ENCODE measurements at regions not wholly inside any gene's neighbourhood (a gene's known extent, or its start where the extent isn't known, plus 50 kb on each side); places are given as distances from the start of the nearest gene placed in this dataset.

- Histone ChIP-seq H3K4me2 (replicated peaks; ENCODE audit: low read depth, low read length, poor library complexity, severe bottlenecking) (no peak overlapping the region), H3K4me1 (ENCODE audit: control insufficient read depth in 2 of 2, insufficient read depth in 2 of 2, low read length in 2 of 2) (no peaks in the 10 kb centered on the region), H2AFZ (ENCODE audit: insufficient read depth, low read depth, low read length, poor library complexity, severe bottlenecking) (no peak overlapping the region), H3K79me2 (ENCODE audit: control insufficient read depth, insufficient read depth, low read length) (no peaks in the 10 kb centered on the region), H3K9me3 (ENCODE audit: control extremely low read depth in 1 of 3, control insufficient read depth in 2 of 3, insufficient read depth in 1 of 3, low read length in 2 of 3) (peaks cover 0 to 3% (median 0%) of the 10 kb centered on the region in 3 donors), H3K4me3 (ENCODE audit: control extremely low read depth in 1 of 5, extremely low read depth in 1 of 5, insufficient read depth in 1 of 5, low read depth in 2 of 5, low read length in 4 of 5) (no peak overlapping the region), H4K20me1 (ENCODE audit: control insufficient read depth, insufficient read depth, low read length, poor library complexity, severe bottlenecking) (no peaks in the 10 kb centered on the region), H3K9ac (ENCODE audit: low read length) (no peak overlapping the region), H3K27ac (ENCODE audit: low read length in 2 of 2) (no peak overlapping the region), H3K27me3 (replicated peaks in 1 of 4; ENCODE audit: control extremely low read depth in 1 of 4, control insufficient read depth in 3 of 4, insufficient read depth in 4 of 4, low read length in 3 of 4) (no peaks in the 10 kb centered on the region), H3K36me3 (replicated peaks in 1 of 2; ENCODE audit: control extremely low read depth in 1 of 2, control insufficient read depth in 1 of 2, extremely low read depth in 1 of 2, insufficient read depth in 2 of 2, low read length in 1 of 2) (no peaks in the 10 kb centered on the region)
- H3K4me3 Mint-ChIP-seq, result no peak overlapping the region
- DNase-seq, result no peak
- WGBS (ENCODE audit: insufficient coverage), result no CpG with 5 or more reads among the region's 2 CpGs
- ChIA-PET POLR2A (no interaction called here), CTCF (no interaction called here)
- TF ChIP-seq EZH2 (IDR thresholded peaks at IDR 0.05; ENCODE audit: borderline replicate concordance, insufficient read depth, low read depth, low read length, poor library complexity, severe bottlenecking) (no peak), CTCF (IDR thresholded peaks at IDR 0.05) (no peak)
- intact Hi-C loops (cut with micrococcal nuclease), result no loop called here
- no peaks in the 10 kb centered on the region for H3K9me3 Mint-ChIP-seq (ENCODE audit: insufficient read depth)
- H3K27ac Mint-ChIP-seq, result no peak overlapping the region
- H3K4me1 Mint-ChIP-seq, result no peaks in the 10 kb centered on the region
- no peaks in the 10 kb centered on the region for H3K27me3 Mint-ChIP-seq
- no peak for ATAC-seq (ENCODE audit: low read depth)
Measured at GRCh38 chr2:122478771-122479170, 723.3 kb downstream of the TSN start.

DNA sequence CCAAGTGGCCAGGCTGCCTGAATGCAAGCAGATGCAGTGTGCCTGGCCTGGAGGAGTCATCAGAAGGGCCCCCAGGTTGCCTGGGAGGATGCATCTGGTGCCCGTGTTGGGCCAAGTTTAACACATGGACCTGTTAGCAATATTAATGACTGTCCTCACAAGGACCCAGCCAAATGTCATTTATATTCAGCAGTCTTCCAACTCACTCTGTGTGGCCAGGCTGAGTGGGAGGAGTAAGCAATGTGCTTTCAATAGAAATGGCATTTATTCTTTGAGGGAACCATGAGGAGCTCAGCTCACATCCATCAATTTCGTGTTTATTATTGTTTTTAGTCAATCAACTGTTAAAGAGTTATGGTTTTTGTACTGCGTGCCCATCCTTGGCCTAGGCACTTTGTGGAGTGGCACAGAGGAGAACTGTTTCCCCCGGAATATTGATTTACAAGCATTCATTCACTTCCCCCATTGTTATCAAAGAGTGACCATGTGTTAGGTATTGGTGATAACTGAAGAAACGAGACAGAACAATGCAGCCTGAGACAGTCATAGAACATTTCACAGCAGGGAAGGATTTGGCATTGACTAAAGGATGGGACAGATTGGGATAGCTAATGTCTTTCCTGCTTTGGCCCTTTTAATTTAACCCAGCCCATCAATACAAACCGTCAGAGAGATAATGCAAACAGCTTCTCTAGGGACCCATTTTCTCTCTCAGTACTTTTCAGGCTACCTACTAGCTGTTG lies 725.2 kb downstream of the TSN start:
- ChIA-PET POLR2A (no interaction called here), CTCF (no interaction called here)
- Histone ChIP-seq H3K4me1 (ENCODE audit: control insufficient read depth in 2 of 2, insufficient read depth in 2 of 2, low read length in 2 of 2) (no peaks in the 10 kb centered on the region), H3K9ac (ENCODE audit: low read length) (no peak overlapping the region), H3K27me3 (replicated peaks in 1 of 4; ENCODE audit: control extremely low read depth in 1 of 4, control insufficient read depth in 3 of 4, insufficient read depth in 4 of 4, low read length in 3 of 4) (no peaks in the 10 kb centered on the region), H4K20me1 (ENCODE audit: control insufficient read depth, insufficient read depth, low read length, poor library complexity, severe bottlenecking) (no peaks in the 10 kb centered on the region), H2AFZ (ENCODE audit: insufficient read depth, low read depth, low read length, poor library complexity, severe bottlenecking) (no peak overlapping the region), H3K36me3 (replicated peaks in 1 of 2; ENCODE audit: control extremely low read depth in 1 of 2, control insufficient read depth in 1 of 2, extremely low read depth in 1 of 2, insufficient read depth in 2 of 2, low read length in 1 of 2) (no peaks in the 10 kb centered on the region), H3K9me3 (ENCODE audit: control extremely low read depth in 1 of 3, control insufficient read depth in 2 of 3, insufficient read depth in 1 of 3, low read length in 2 of 3) (peaks cover 0 to 3% (median 0%) of the 10 kb centered on the region in 3 donors), H3K4me2 (replicated peaks; ENCODE audit: low read depth, low read length, poor library complexity, severe bottlenecking) (no peak overlapping the region), H3K79me2 (ENCODE audit: control insufficient read depth, insufficient read depth, low read length) (no peaks in the 10 kb centered on the region), H3K27ac (ENCODE audit: low read length in 2 of 2) (no peak overlapping the region), H3K4me3 (ENCODE audit: control extremely low read depth in 1 of 5, extremely low read depth in 1 of 5, insufficient read depth in 1 of 5, low read depth in 2 of 5, low read length in 4 of 5) (no peak overlapping the region)
- H3K27ac Mint-ChIP-seq, result no peak overlapping the region
- no peaks in the 10 kb centered on the region for H3K9me3 Mint-ChIP-seq (ENCODE audit: insufficient read depth)
- intact Hi-C loops (cut with micrococcal nuclease), result no loop called here
- H3K4me1 Mint-ChIP-seq, result no peaks in the 10 kb centered on the region
- ATAC-seq (ENCODE audit: low read depth) (no peak), DNase-seq (no peak)
- no CpG with 5 or more reads among the region's 6 CpGs for WGBS (ENCODE audit: insufficient coverage)
- TF ChIP-seq EZH2 (IDR thresholded peaks at IDR 0.05; ENCODE audit: borderline replicate concordance, insufficient read depth, low read depth, low read length, poor library complexity, severe bottlenecking), result no peak
- TF ChIP-seq CTCF (IDR thresholded peaks at IDR 0.05), result no peak
- no peaks in the 10 kb centered on the region for H3K27me3 Mint-ChIP-seq
- no peak overlapping the region for H3K4me3 Mint-ChIP-seq
